ENCODE measurements at regions not wholly inside any gene's neighbourhood (a gene's known extent, or its start where the extent isn't known, plus 50 kb on each side); places are given as distances from the start of the nearest gene placed in this dataset.

DNA sequence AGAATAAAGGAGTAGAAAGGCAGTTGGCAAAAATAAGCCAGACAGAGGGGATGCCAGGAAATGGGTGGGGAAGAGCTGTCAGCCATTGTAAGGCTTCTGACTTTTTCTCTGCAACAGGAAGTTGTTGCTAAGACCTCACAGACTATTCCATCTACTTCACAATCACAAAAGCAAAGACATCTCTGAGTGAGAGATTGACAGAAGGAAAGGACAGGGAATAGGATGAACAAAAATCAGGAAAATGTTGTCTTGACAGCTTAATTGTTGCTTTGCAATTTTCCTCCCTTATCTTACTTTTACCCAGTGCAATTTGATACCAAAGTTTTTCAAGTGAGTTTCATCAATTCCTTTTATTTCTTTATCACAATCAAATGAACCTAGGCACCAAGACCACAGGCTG, 291.2 kb downstream of the CBLN4 start:
- Mint-ChIP-seq H3K4me3 (no peak overlapping the region), H3K27ac (no peak overlapping the region), H3K36me3 (ENCODE audit: low read depth) (no peaks in the 10 kb centered on the region), H3K27me3 (ENCODE audit: low read depth) (no peaks in the 10 kb centered on the region), H3K4me1 (no peaks in the 10 kb centered on the region), H3K9me3 (no peaks in the 10 kb centered on the region)
- TF ChIP-seq, protein P1, sequence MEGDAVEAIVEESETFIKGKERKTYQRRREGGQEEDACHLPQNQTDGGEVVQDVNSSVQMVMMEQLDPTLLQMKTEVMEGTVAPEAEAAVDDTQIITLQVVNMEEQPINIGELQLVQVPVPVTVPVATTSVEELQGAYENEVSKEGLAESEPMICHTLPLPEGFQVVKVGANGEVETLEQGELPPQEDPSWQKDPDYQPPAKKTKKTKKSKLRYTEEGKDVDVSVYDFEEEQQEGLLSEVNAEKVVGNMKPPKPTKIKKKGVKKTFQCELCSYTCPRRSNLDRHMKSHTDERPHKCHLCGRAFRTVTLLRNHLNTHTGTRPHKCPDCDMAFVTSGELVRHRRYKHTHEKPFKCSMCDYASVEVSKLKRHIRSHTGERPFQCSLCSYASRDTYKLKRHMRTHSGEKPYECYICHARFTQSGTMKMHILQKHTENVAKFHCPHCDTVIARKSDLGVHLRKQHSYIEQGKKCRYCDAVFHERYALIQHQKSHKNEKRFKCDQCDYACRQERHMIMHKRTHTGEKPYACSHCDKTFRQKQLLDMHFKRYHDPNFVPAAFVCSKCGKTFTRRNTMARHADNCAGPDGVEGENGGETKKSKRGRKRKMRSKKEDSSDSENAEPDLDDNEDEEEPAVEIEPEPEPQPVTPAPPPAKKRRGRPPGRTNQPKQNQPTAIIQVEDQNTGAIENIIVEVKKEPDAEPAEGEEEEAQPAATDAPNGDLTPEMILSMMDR (IDR thresholded peaks at IDR 0.05; ENCODE audit: unreplicated experiment in 3 of 3) = no peak

DNA sequence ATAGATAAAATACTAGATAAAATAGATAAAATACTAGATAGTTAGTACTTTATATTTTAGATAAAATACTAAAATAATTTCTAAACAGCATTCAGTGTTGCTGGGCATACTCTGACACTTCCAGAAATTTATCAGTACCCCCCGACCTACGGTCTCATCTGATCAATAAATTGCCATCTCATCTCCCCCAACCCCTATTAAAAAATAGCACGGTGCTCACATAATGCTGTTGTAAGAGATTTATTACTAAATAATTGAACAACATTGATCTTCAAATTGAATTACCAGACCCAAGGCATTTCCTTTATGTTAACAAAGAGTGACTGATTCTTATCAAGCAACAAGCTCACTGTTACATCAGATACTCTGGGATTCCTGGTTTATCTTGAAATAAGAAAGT, 300.9 kb downstream of the CBLN4 start:
- TF ChIP-seq, protein P1 (IDR thresholded peaks at IDR 0.05; ENCODE audit: unreplicated experiment in 3 of 3) = no peak

DNA sequence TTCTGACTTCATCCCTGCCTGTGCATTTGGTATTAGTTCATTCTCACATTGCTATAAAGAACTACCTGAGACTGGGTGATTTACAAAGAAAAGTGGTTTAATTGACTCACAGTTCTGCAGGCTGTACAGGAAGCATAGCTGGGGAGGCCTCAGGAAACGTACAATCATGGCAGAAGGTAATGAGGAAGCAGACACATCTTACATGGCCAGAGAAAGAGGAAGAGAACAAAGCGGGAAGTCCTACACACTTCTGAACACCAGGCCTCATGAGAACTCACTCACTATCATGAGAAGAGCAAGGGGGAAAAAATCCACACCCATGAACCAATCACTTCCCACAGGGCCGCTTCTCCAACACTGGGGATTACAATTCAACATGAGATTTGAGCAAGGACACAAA, 303.9 kb downstream of the CBLN4 start:
- no peaks in the 10 kb centered on the region for H3K9me3 Mint-ChIP-seq
- peaks cover 10% of the 10 kb centered on the region for H3K4me1 Mint-ChIP-seq
- no peaks in the 10 kb centered on the region for H3K27me3 Mint-ChIP-seq (ENCODE audit: low read depth)
- H3K27ac Mint-ChIP-seq = no peak overlapping the region
- TF ChIP-seq, protein P1 (IDR thresholded peaks at IDR 0.05; ENCODE audit: unreplicated experiment in 3 of 3) = no peak
- H3K36me3 Mint-ChIP-seq (ENCODE audit: low read depth) = no peaks in the 10 kb centered on the region
- H3K4me3 Mint-ChIP-seq = no peak overlapping the region

More for the DNA sequence above, 300.9 kb downstream of the CBLN4 start:
- H3K4me1 Mint-ChIP-seq = no peaks in the 10 kb centered on the region
- H3K27me3 Mint-ChIP-seq (ENCODE audit: low read depth) = no peaks in the 10 kb centered on the region
- H3K27ac Mint-ChIP-seq = no peak overlapping the region
- no peaks in the 10 kb centered on the region for H3K36me3 Mint-ChIP-seq (ENCODE audit: low read depth)
- H3K9me3 Mint-ChIP-seq = no peaks in the 10 kb centered on the region
- H3K4me3 Mint-ChIP-seq = no peak overlapping the region

DNA sequence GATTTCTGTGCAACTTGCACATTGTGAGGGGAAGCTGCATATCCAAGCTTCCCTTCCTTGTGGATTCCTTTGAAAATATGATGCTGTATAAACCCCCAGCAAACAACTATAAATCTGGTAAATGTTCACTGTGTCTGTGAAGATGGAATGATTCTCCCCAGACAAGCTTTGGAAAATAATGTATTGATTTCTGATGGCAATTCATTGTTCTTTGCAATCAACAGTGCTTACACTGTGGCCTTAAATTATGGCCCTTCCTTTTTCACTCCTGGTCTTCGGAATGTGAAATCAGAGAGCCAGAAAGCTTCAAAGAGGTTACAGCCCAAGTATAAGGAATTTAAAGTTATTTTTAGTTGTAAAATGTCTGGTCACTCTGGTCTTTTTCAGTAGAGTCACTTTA, 308.8 kb downstream of the CBLN4 start:
- no peaks in the 10 kb centered on the region for H3K36me3 Mint-ChIP-seq (ENCODE audit: low read depth)
- peaks cover 18% of the 10 kb centered on the region for H3K4me1 Mint-ChIP-seq
- H3K9me3 Mint-ChIP-seq = no peaks in the 10 kb centered on the region
- peak overlapping the region in 2 of 3 experiments; percentile 21 to 26 for H3K27ac Mint-ChIP-seq
- H3K27me3 Mint-ChIP-seq (ENCODE audit: low read depth) = no peaks in the 10 kb centered on the region
- H3K4me3 Mint-ChIP-seq = no peak overlapping the region
- TF ChIP-seq, protein P1 (IDR thresholded peaks at IDR 0.05; ENCODE audit: unreplicated experiment in 3 of 3) = no peak

DNA sequence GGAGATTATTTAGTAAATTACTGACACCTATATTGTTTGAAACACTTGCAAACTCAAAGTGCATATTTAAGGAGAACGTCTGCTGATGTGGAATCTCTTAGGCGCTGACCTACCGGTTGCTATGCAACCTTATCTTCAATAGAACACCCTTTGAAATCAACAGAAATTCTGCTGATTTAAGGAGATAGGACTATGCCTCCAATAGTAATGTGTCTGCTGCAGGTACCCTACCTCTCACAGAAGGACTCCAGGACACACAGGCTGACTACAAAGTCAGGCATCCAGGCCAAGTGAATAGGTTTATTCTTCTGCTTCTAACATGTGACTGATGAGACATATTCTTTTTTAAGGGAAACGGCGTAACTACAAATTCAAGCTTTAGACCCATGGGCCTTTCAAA, 311.7 kb downstream of the CBLN4 start:
- no peaks in the 10 kb centered on the region for H3K36me3 Mint-ChIP-seq (ENCODE audit: low read depth)
- H3K4me1 Mint-ChIP-seq = peaks cover 18% of the 10 kb centered on the region
- TF ChIP-seq, protein P1 (IDR thresholded peaks at IDR 0.05; ENCODE audit: unreplicated experiment in 3 of 3) = no peak
- no peaks in the 10 kb centered on the region for H3K27me3 Mint-ChIP-seq (ENCODE audit: low read depth)
- H3K27ac Mint-ChIP-seq = peak overlapping the region in 2 of 3 experiments; percentile 51 to 59
- no peaks in the 10 kb centered on the region for H3K9me3 Mint-ChIP-seq
- H3K4me3 Mint-ChIP-seq = no peak overlapping the region

DNA sequence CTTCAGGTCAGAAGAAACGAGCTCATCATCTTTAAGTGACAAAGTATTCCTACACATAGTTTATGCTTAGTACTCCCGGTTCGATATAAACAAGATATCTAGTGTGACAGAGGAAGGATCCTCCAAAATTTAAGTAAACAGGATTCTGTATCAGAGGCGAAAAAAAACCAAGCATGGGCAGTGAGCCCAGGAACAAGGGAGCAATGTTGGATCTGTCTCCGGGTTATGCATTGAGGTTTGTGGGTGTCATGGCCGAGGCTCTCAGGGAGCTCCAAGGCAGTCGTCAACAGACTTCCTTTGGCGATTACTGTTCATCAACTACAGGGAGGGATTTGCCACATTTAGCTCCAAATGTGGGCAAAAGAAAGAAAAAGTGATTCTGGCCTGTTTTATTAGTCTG, 319.5 kb downstream of the CBLN4 start:
- H3K36me3 Mint-ChIP-seq (ENCODE audit: low read depth) = no peaks in the 10 kb centered on the region
- no peak overlapping the region for H3K4me3 Mint-ChIP-seq
- no peaks in the 10 kb centered on the region for H3K27me3 Mint-ChIP-seq (ENCODE audit: low read depth)
- H3K9me3 Mint-ChIP-seq = no peaks in the 10 kb centered on the region
- H3K4me1 Mint-ChIP-seq = peaks cover 20% of the 10 kb centered on the region
- TF ChIP-seq, protein P1 (IDR thresholded peaks at IDR 0.05; ENCODE audit: unreplicated experiment in 3 of 3) = no peak
- peak overlapping the region; percentile 11 to 91 (median 79) for H3K27ac Mint-ChIP-seq
